ENCODE measurements at regions not wholly inside any gene's neighbourhood (a gene's known extent, or its start where the extent isn't known, plus 50 kb on each side); places are given as distances from the start of the nearest gene placed in this dataset.

DNA sequence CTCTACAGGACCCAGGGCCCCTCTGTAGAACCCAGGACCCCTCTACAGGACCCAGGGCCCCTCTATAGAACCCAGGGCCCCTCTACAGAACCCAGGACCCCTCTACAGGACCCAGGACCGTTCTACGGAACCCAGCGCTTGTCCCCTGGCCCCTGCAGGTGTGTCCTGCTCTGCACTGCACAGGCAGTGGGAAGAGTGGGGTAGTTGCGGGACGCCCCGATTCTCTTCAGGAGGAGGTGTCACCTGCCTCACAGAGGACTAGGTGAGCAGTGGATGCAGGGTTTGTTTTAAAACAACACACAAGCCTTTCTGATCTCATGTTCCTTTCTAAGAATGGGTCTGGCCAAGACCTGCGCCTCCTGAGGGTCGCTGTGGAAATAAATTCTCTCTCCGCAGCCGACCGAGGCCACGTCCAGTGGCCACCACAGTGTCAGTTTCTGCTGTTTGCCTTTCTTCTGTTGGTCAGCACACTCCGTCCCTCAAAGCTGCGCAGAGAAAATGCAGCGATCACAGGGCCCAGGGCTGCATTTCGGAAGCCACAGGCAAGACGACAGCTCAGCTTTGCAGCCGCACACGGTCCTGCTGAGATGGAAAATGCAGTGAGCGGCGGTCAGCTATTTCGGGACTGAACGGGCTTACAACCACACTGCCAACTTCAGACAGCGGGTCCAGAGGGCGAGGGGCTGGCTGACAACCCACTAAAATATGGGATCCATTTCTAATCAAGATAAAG is 135.2 kb downstream of the DLL1 start:
- DNase-seq (ENCODE audit: extremely low spot score), result no peak
- Histone ChIP-seq H3K4me1 (peaks cover 19 to 29% (median 23%) of the 10 kb centered on the region in 4 donors), H3K4me3 (no peak overlapping the region), H3K27ac (replicated peaks in 1 of 4) (no peak overlapping the region), H3K9me3 (no peaks in the 10 kb centered on the region), H3K36me3 (no peaks in the 10 kb centered on the region), H3K27me3 (peaks cover 0 to 2% (median 0%) of the 10 kb centered on the region in 4 donors)
- TF ChIP-seq EP300 (IDR thresholded peaks at IDR 0.05) (no peak), POLR2A (IDR thresholded peaks at IDR 0.05; ENCODE audit: low read depth) (no peak), POLR2AphosphoS5 (IDR thresholded peaks at IDR 0.05) (no peak)
- TF ChIP-seq, protein P1, sequence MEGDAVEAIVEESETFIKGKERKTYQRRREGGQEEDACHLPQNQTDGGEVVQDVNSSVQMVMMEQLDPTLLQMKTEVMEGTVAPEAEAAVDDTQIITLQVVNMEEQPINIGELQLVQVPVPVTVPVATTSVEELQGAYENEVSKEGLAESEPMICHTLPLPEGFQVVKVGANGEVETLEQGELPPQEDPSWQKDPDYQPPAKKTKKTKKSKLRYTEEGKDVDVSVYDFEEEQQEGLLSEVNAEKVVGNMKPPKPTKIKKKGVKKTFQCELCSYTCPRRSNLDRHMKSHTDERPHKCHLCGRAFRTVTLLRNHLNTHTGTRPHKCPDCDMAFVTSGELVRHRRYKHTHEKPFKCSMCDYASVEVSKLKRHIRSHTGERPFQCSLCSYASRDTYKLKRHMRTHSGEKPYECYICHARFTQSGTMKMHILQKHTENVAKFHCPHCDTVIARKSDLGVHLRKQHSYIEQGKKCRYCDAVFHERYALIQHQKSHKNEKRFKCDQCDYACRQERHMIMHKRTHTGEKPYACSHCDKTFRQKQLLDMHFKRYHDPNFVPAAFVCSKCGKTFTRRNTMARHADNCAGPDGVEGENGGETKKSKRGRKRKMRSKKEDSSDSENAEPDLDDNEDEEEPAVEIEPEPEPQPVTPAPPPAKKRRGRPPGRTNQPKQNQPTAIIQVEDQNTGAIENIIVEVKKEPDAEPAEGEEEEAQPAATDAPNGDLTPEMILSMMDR (IDR thresholded peaks at IDR 0.05), result no peak
- intact Hi-C loops (cut with DNase I), result no loop called here
- 96% methylated on average over 25 of the region's 25 CpGs for WGBS

DNA sequence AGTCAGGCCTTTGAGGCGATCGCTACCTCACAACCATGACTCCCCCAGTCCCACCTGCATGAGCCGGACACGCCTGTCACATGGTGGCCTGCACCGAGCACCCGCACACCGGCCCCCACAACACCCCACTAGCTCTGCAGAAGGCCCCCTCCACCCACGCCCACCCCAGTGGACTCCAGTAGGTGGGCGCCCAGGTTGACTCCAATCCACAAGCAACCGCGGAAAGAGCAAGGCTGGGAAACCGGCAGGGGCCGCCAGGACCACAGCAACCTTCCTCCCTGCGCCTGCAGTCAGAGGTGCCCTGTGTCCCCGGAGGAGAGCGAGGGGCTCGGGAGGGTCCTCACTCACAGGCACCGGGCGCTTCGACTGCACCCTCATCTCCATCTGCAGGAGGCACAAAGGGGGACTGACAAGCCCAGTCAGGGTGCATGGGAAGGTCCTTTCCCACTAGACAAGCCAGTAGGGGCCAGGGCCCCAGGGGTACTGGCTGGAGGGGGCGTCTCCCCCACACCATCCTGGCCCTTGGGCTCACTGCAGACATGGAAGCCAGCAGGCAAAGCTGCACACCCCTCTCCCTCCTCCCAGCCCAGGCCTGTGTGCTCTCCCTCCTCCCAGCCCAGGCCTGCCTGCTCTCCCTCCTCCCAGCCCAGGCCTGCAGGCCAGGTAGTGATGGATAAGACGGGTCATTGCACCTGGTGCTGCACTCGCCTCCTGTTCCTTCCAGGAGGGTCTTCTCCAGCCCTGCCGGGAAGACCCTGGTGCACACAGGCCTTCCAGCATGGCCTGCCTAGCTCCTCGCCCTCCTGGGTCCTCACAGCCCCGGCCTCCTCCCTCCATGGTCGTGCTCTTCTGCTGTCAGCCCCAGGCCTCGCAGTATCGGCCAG is 137.2 kb downstream of the DLL1 start:
- TF ChIP-seq EP300 (IDR thresholded peaks at IDR 0.05) (no peak), POLR2AphosphoS5 (IDR thresholded peaks at IDR 0.05) (no peak), POLR2A (IDR thresholded peaks at IDR 0.05; ENCODE audit: low read depth) (no peak)
- TF ChIP-seq, protein P1 (IDR thresholded peaks at IDR 0.05), result no peak
- H3K4me1 ChIP-seq, result peaks cover 19 to 29% (median 23%) of the 10 kb centered on the region in 4 donors
- no peak overlapping the region for H3K27ac ChIP-seq (replicated peaks in 1 of 4)
- DNase-seq (ENCODE audit: extremely low spot score), result no peak
- no peaks in the 10 kb centered on the region for H3K36me3 ChIP-seq
- H3K9me3 ChIP-seq, result no peaks in the 10 kb centered on the region
- WGBS, result 94% methylated on average over 9 of the region's 29 CpGs
- H3K27me3 ChIP-seq, result no peaks in the 10 kb centered on the region
- intact Hi-C loops (cut with DNase I), result no loop called here
- H3K4me3 ChIP-seq, result no peak overlapping the region

DNA sequence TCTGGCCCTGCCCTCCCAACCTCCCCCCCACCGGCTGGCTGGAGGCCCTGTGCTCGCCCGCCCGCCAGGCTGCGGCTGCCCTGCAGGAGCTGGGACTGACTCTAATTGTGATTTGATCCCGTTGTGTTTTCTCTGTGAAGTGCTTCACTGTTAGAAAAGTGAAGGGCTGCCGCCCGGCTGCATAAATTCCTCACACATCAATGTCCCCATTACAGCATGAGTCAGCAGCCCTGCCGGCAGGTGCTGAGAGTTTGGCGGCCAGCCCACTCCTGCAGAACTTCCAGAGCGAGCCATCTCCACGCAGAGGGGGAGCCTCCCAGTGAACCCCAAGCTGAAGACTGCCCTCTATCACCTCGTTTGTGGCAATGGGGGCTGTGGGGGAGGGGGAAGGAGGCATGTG is 137.9 kb downstream of the DLL1 start:
- peak overlapping the region in 3 of 4 donors; percentile 32 to 65 (median 55) for H3K27ac ChIP-seq (replicated peaks in 1 of 4)
- H3K36me3 ChIP-seq, result no peaks in the 10 kb centered on the region
- WGBS, result no CpG with 5 or more reads among the region's 13 CpGs
- no peak for DNase-seq (ENCODE audit: extremely low spot score)
- TF ChIP-seq POLR2A (IDR thresholded peaks at IDR 0.05; ENCODE audit: low read depth) (no peak), POLR2AphosphoS5 (IDR thresholded peaks at IDR 0.05) (peak; percentile 20 to 23), EP300 (IDR thresholded peaks at IDR 0.05) (no peak)
- TF ChIP-seq, protein P1 (IDR thresholded peaks at IDR 0.05), result no peak
- peak overlapping the region in 2 of 4 donors; percentile 2 to 27 for H3K4me3 ChIP-seq
- H3K27me3 ChIP-seq, result no peaks in the 10 kb centered on the region
- intact Hi-C loops (cut with DNase I), result no loop called here
- no peaks in the 10 kb centered on the region for H3K9me3 ChIP-seq
- H3K4me1 ChIP-seq, result peaks cover 19 to 33% (median 26%) of the 10 kb centered on the region in 4 donors

DNA sequence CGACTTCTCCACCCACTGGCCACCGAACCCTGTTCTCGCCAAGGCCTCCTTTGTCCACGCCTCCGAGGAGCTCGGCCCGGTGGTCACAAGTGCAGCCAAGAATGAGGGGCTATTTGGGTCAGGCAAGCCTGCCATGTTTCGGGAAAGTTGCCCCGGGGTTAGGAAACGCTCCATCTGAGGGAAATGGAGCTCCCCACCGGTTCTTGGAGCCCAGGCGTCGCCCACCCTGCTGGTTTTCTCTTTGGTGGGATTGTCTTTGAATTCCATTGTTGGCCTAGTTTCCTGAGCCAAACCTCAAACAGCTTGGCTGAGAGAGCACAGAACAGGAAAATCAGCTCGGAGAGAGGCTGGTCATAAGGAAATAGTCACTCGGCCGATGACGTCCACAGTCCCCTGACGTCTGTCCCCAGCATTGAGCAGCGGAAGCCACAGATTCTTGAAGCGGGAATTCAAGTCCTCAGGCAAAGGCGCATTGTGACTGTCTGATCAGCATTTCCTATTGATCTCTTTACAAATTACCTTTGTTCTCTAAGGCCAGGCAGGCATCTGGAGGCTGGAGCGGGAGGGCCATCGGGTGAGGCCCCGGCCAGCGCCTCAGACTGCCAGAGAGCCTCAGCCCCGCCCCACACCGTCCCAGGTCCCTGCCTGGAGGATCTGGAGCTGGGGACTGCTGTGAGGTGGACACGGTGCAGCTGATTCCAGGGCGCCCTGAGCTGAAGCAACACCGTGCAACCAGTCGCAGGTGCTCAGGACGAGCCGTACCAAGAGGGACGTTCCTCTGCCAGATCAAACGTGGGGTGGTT is 138.6 kb downstream of the DLL1 start:
- WGBS, result 70% methylated on average over 28 of the region's 35 CpGs
- no peak for DNase-seq (ENCODE audit: extremely low spot score)
- intact Hi-C loops (cut with DNase I), result no loop called here
- TF ChIP-seq, protein P1 (IDR thresholded peaks at IDR 0.05), result no peak
- TF ChIP-seq POLR2A (IDR thresholded peaks at IDR 0.05; ENCODE audit: low read depth), result no peak
- peak; percentile 37 to 61 for TF ChIP-seq POLR2AphosphoS5 (IDR thresholded peaks at IDR 0.05)
- Histone ChIP-seq H3K4me3 (peak overlapping the region in 2 of 4 donors; percentile 2 to 27), H3K4me1 (peaks cover 25 to 40% (median 32%) of the 10 kb centered on the region in 4 donors), H3K36me3 (no peaks in the 10 kb centered on the region), H3K9me3 (no peaks in the 10 kb centered on the region), H3K27ac (replicated peaks in 1 of 4) (peak overlapping the region; percentile 31 to 65 (median 44)), H3K27me3 (peaks cover 0 to under 1% (median 0%) of the 10 kb centered on the region in 4 donors)

Data from esophagus muscularis mucosa (tissue), 4 donors.